CD14-positive monocyte (primary cell): ENCODE measurements at regions not wholly inside any gene's neighbourhood (a gene's known extent, or its start where the extent isn't known, plus 50 kb on each side); places are given as distances from the start of the nearest gene placed in this dataset.

Experiments used
- DNase-seq, 3 donors: peaks; one replicate each; pipeline ENCODE4 v3.0.0-alpha.2; 2011 to 2022
- H2AFZ ChIP-seq: 2 replicates; pipeline ENCODE4 v1.6.0; 2012; ENCODE audit warnings: mild to moderate bottlenecking, low read depth, low read length, inconsistent platforms; ENCODE audit not compliant: insufficient read depth, poor library complexity, severe bottlenecking
- H3K27ac ChIP-seq, 2 donors: 1 replicate in 1 of 2; 2 replicates in 1 of 2; pipeline ENCODE4 v1.5.1; 2012 to 2013; ENCODE audit warnings: low read length in 2 of 2, control low read depth in 1 of 2, inconsistent platforms in 1 of 2, low read depth in 1 of 2, mild to moderate bottlenecking in 1 of 2
- H3K27me3 ChIP-seq, 2 donors: one replicate each; pipeline versions ENCODE4 v1.6.0 to v1.6.1; 2011 to 2013; ENCODE audit warnings: low read length in 2 of 2; ENCODE audit not compliant: control insufficient read depth in 2 of 2, insufficient read depth in 2 of 2
- H3K36me3 ChIP-seq, 2 donors: replicated peaks in 1 of 2; 1 replicate in 1 of 2; 2 replicates in 1 of 2; pipeline versions ENCODE4 v1.5.1 to v1.6.1; 2012 to 2013; ENCODE audit warnings: low read length in 2 of 2, control low read depth in 1 of 2, inconsistent platforms in 1 of 2, mild to moderate bottlenecking in 1 of 2; ENCODE audit not compliant: insufficient read depth in 2 of 2, control insufficient read depth in 1 of 2
- H3K4me1 ChIP-seq, 2 donors: 1 replicate in 1 of 2; 2 replicates in 1 of 2; pipeline versions ENCODE4 v1.5.1 to v1.6.1; 2012 to 2013; ENCODE audit warnings: low read length in 2 of 2, control low read depth in 1 of 2, inconsistent platforms in 1 of 2, mild to moderate bottlenecking in 1 of 2, moderate library complexity in 1 of 2; ENCODE audit not compliant: insufficient read depth in 2 of 2, control insufficient read depth in 1 of 2
- H3K4me2 ChIP-seq: replicated peaks from 2 replicates; pipeline ENCODE3; 2012; ENCODE audit warnings: low read length, moderate library complexity, mild to moderate bottlenecking; ENCODE audit not compliant: poor library complexity, severe bottlenecking; ENCODE audit errors: extremely low read depth
- H3K4me3 ChIP-seq, 3 experiments: fragments of 200-600 bp in 1 of 3; sonication (generic) in 1 of 3; replicated peaks in 1 of 3; 1 replicate in 2 of 3; 2 replicates in 1 of 3; pipeline ENCODE4 v1.5.1; 2011 to 2013; ENCODE audit warnings: low read length in 3 of 3, mild to moderate bottlenecking in 3 of 3, control low read depth in 2 of 3, low read depth in 2 of 3, inconsistent platforms in 1 of 3, moderate library complexity in 1 of 3
- H3K79me2 ChIP-seq: 2 replicates; pipeline ENCODE4 v1.6.0; 2012; ENCODE audit warnings: mild to moderate bottlenecking, control low read depth, inconsistent platforms, low read length, moderate library complexity; ENCODE audit not compliant: insufficient read depth
- H3K9ac ChIP-seq: 2 replicates; pipeline ENCODE4 v1.6.0; 2017; ENCODE audit warnings: low read length, mild to moderate bottlenecking; ENCODE audit not compliant: insufficient read depth, poor library complexity, severe bottlenecking
- H3K9me3 ChIP-seq, 2 donors: replicated peaks in 1 of 2; 1 replicate in 1 of 2; 2 replicates in 1 of 2; pipeline versions ENCODE4 v1.5.1 to v1.6.1; 2012 to 2013; ENCODE audit warnings: low read length in 2 of 2, control low read depth in 1 of 2; ENCODE audit not compliant: control insufficient read depth in 1 of 2, insufficient read depth in 1 of 2
- H4K20me1 ChIP-seq: 2 replicates; pipeline ENCODE4 v1.6.0; 2012; ENCODE audit warnings: mild to moderate bottlenecking, low read length, control low read depth, moderate library complexity; ENCODE audit not compliant: insufficient read depth
- H3K27ac Mint-ChIP-seq, 7 donors: one replicate each; pipeline ENCODE4 v1.8.0; 2020; ENCODE audit warnings: mild to moderate bottlenecking in 7 of 7, mixed read lengths in 7 of 7, moderate library complexity in 6 of 7, inconsistent platforms in 2 of 7
- H3K27me3 Mint-ChIP-seq, 3 donors: one replicate each; pipeline ENCODE4 v1.8.0; 2021 to 2022; ENCODE audit warnings: low read depth in 3 of 3, mild to moderate bottlenecking in 3 of 3, mixed read lengths in 3 of 3, moderate library complexity in 3 of 3, inconsistent platforms in 1 of 3
- H3K36me3 Mint-ChIP-seq, 2 donors: one replicate each; pipeline ENCODE4 v1.8.0; 2020; ENCODE audit warnings: mixed read lengths in 2 of 2, inconsistent platforms in 1 of 2, mild to moderate bottlenecking in 1 of 2
- H3K4me1 Mint-ChIP-seq: one replicate; pipeline ENCODE4 v1.8.0; 2020; ENCODE audit warnings: mild to moderate bottlenecking, mixed read lengths
- H3K4me3 Mint-ChIP-seq, 2 donors: one replicate each; pipeline ENCODE4 v1.8.0; 2020; ENCODE audit warnings: mild to moderate bottlenecking in 2 of 2, mixed read lengths in 2 of 2, moderate library complexity in 1 of 2
- H3K9me3 Mint-ChIP-seq, 7 donors: one replicate each; pipeline ENCODE4 v1.8.0; 2020 to 2022; ENCODE audit warnings: mixed read lengths in 7 of 7, mild to moderate bottlenecking in 6 of 7, moderate library complexity in 6 of 7, inconsistent platforms in 2 of 7
- WGBS: methylation state at CpG from one replicate; pipeline ENCODE4 v1.1.5; 2013; ENCODE audit warnings: missing lambda C conversion rate; ENCODE audit not compliant: insufficient coverage; 5-methylcytosine and 5-hydroxymethylcytosine counted together
- intact Hi-C, 2 donors: fragments of 100-400 bp; cut with micrococcal nuclease; formaldehyde crosslinking; loops; one replicate each; pipeline versions ENCODE4 v1.15.0 to v1.15.1; 2023
- TF ChIP-seq, protein P1 (sequence below): fragments of 200-600 bp; IDR thresholded peaks from one replicate; pipeline ENCODE4 v1.8.0; 2022; ENCODE audit warnings: antibody characterized with exemption, mild to moderate bottlenecking

DNA sequence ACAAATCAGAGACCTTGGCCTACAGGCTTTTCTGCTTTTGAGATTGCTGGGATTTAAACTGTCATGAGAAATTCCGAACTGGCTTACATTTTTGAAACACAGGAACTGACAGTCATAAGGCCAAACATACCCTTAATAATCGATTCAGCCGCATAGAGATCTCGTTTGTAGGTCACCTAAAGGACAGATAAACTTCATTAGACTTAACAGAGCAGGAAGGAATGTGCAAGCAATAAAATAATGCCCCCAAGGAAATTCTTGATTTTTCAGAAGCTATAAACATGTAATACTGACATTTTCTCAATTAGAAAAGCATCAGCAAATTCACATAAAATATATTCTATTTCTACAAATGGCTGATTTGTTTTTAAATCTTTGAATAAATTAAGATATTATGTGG, 120.0 kb downstream of the CRPPA start:
- WGBS: 92% methylated on average over 3 of the region's 4 CpGs
- H4K20me1 ChIP-seq: no peaks in the 10 kb centered on the region
- Mint-ChIP-seq H3K27me3 (no peaks in the 10 kb centered on the region), H3K9me3 (peaks cover 0 to 8% (median 2%) of the 10 kb centered on the region in 7 donors), H3K4me1 (no peaks in the 10 kb centered on the region), H3K27ac (no peak overlapping the region), H3K4me3 (no peak overlapping the region), H3K36me3 (no peaks in the 10 kb centered on the region)
- DNase-seq: no peak
- H3K4me2 ChIP-seq: no peak overlapping the region
- H3K4me3 ChIP-seq: no peak overlapping the region
- TF ChIP-seq, protein P1, sequence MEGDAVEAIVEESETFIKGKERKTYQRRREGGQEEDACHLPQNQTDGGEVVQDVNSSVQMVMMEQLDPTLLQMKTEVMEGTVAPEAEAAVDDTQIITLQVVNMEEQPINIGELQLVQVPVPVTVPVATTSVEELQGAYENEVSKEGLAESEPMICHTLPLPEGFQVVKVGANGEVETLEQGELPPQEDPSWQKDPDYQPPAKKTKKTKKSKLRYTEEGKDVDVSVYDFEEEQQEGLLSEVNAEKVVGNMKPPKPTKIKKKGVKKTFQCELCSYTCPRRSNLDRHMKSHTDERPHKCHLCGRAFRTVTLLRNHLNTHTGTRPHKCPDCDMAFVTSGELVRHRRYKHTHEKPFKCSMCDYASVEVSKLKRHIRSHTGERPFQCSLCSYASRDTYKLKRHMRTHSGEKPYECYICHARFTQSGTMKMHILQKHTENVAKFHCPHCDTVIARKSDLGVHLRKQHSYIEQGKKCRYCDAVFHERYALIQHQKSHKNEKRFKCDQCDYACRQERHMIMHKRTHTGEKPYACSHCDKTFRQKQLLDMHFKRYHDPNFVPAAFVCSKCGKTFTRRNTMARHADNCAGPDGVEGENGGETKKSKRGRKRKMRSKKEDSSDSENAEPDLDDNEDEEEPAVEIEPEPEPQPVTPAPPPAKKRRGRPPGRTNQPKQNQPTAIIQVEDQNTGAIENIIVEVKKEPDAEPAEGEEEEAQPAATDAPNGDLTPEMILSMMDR: no peak
- H3K9me3 ChIP-seq: no peaks in the 10 kb centered on the region
- no peak overlapping the region for H3K9ac ChIP-seq
- no peaks in the 10 kb centered on the region for H3K27me3 ChIP-seq
- H3K36me3 ChIP-seq: no peaks in the 10 kb centered on the region
- H3K79me2 ChIP-seq: no peaks in the 10 kb centered on the region
- intact Hi-C loops: no loop called here
- no peak overlapping the region for H2AFZ ChIP-seq
- no peak overlapping the region for H3K27ac ChIP-seq
- no peaks in the 10 kb centered on the region for H3K4me1 ChIP-seq

DNA sequence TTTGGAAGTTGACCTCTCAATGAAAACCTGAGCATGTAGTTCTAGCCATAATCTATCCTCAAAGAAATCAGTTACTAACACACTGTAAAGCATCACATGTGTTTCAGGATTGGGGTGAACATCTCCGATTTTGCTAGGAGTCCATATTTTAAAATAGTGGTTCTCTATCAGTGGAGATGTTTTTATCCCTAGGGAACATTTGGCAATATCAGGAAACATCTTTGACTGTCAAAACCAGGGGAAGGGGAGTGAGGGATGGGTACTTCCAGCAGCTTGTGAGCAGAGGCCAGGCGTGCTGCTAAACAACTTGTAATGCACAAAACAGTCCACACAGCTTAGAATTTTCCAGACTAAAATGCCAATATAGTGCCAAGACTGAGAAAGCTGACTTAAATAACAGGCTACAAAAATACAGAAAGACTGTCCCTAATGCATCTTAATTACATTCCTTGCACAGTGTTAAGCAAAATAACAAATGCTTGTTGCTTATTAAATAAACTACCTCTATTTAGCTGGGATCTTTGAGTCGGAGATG, 120.9 kb downstream of the CRPPA start:
- WGBS: 28% methylated on average over 2 of the region's 3 CpGs
- no peak overlapping the region for H3K4me3 ChIP-seq
- H3K36me3 ChIP-seq: no peaks in the 10 kb centered on the region
- Mint-ChIP-seq H3K36me3 (no peaks in the 10 kb centered on the region), H3K27ac (no peak overlapping the region), H3K9me3 (peaks cover 0 to 5% (median 0%) of the 10 kb centered on the region in 7 donors), H3K4me3 (no peak overlapping the region), H3K27me3 (no peaks in the 10 kb centered on the region), H3K4me1 (no peaks in the 10 kb centered on the region)
- no peak overlapping the region for H3K4me2 ChIP-seq
- H4K20me1 ChIP-seq: no peaks in the 10 kb centered on the region
- H3K79me2 ChIP-seq: no peaks in the 10 kb centered on the region
- H2AFZ ChIP-seq: no peak overlapping the region
- DNase-seq: no peak
- H3K4me1 ChIP-seq: no peaks in the 10 kb centered on the region
- TF ChIP-seq, protein P1: no peak
- H3K9ac ChIP-seq: no peak overlapping the region
- H3K27ac ChIP-seq: no peak overlapping the region
- no peaks in the 10 kb centered on the region for H3K27me3 ChIP-seq
- intact Hi-C loops: no loop called here
- no peaks in the 10 kb centered on the region for H3K9me3 ChIP-seq
